HCEC 1CT (cell line): ENCODE measurements at regions not wholly inside any gene's neighbourhood (a gene's known extent, or its start where the extent isn't known, plus 50 kb on each side); places are given as distances from the start of the nearest gene placed in this dataset.
"Not testable (repeated sequence)": the region's sequence is repeated elsewhere in the genome, so short reads cannot be mapped to it uniquely, and the experiment has no call there.

Experiments
- DNase-seq: peaks from one replicate; pipeline ENCODE4 v3.0.0-alpha.2; 2017

DNA sequence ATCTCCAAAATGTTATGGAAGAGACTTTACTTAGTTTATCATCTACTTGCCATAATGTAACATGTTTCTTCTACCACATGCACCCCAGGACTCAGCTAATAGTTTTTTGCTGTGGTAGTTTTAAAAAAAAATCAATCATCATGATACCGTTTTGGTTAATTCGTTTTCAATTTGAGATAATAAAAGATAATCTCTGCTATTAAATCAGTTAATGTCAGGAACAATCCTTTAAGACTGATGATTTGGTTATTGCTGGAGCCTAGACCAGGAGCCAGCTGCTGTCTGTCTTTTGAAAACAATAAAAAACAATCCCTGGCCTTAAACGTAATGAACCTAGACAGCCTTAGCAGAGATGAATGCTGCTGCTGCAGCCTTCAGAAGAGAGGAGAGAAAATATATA is 403.7 kb downstream of the OXSM start:
- no peak for DNase-seq

DNA sequence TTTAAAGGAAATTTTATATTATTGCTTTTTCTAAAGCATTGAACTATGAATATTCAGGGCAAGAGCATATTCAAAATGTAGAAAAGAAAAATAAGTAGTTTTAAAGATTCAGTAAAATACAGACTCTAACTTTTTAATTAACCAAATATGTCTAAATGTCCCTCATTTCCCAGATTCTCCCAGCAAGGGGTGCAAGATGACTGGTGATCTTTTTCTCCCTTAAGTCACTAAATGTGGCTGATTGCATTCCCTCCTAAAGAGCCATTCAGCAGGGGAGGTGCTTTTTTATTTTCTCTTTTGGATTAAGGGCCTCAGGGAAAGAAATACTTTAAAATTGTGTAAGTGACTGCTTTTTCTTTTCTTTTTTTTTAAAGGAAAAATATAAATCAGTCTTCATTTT is 406.9 kb downstream of the OXSM start:
- DNase-seq = no peak

DNA sequence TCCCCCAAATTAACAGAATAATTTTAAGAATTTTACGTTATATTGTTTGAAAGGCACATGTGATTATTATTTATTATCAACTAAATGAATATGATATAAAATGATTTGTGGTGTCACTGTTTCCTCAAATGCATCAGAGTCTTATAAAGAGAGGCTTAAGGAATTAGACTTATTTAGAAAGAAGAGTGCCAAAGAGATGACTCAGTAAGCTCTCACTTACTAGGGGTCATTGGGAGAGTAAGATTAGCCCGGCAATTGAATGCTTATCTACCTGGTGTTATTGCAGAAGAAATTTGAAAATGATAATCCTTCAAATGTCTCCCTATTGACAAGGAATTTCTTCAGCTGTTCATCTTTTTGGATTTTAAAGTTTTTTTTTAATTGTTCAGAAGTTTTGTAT is 408.7 kb downstream of the OXSM start:
- no peak for DNase-seq

DNA sequence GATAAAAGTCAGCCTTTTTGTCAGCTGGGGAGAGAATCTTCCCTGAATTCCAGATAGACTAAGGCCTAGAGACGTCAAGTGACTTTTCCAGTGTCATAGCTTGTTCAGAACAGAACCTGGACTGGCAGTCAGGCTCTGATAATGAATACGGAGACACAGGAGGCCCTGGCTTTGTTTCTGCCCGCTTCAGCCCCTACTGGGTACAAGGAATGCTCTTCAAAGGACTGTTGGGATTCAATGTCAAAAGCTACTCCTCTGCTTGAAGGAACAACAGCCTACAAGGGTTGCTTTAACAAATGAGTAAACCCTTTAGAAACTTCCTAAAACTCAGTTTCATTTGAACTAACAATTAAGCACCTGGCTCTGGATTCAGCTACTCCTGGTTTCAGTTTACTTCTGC is 412.3 kb downstream of the OXSM start:
- no peak for DNase-seq

DNA sequence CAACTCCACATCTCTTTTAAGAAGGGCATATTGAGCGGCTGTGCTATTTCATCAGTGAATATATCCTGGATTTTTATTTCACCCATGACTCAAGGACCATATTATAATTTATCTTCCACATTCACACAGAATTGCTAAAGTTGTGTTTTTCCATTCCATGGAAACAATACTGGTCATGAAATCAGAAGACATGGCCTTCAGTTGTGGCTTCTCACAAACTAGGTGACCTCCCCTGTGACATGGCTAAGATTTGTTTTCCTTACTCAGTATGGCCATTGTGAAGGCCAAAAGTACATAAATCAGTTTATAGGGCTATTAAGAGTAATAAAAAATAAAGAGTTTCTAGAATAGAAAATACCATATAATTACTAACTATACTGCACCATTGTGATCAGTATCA is 415.6 kb downstream of the OXSM start:
- DNase-seq = no peak

DNA sequence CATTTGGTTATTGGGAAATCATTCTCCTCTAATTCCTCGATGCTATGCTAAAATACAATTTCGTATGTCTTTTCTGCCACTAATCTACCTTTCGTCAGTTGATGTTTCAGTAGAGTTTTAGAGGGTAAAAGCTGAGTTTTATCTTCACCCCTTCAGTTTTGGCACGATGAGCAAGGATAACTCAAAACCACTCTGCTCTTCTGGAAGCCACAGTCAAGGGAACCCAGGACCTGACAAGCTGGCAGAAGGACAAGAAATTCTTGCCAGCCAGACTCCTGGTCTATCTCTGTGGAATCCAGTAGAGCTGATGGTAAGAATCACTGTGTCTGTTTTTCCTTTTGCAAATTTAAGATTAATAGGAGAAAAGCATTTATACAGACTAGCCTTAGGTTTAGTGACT is 414.4 kb upstream of the LRRC3B start:
- no peak for DNase-seq

DNA sequence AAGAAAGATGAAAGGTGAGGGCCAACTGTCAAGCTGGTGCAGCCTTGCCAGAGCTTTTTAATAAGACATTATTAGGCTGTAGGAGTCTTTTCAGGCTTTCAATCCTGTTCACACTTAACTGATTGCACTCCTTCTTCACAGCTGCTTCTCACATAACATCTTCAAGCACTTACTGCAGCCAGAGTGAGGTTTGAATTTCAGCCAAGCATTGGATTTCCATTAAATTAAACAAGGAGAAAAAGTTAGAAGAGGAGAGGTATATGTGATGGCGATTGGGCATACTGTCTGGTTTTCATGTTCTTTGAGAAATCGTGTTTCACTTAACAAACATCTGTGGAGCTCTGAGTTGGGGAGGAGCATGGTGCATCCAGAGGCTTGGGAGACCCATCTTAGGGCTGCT is 392.8 kb upstream of the LRRC3B start:
- no peak for DNase-seq

DNA sequence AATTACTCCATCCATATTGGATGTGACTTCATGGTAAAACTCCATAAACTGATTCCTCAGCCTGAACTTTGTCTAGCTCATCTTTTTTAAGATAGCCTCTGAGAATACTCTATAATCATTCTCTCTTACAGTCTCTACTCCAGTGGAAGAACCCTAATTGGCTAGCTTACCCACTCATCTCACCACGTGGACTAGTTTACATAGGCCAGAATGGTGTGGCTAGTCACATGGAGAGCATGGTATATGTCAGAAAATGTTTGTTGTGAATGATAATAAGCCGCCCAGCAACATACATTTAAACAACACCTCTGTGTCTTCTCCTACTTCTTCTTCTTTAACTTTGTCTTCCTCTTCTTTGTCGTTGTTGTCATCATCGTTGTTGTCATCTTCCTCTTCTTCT is 389.2 kb upstream of the LRRC3B start:
- DNase-seq = no peak

DNA sequence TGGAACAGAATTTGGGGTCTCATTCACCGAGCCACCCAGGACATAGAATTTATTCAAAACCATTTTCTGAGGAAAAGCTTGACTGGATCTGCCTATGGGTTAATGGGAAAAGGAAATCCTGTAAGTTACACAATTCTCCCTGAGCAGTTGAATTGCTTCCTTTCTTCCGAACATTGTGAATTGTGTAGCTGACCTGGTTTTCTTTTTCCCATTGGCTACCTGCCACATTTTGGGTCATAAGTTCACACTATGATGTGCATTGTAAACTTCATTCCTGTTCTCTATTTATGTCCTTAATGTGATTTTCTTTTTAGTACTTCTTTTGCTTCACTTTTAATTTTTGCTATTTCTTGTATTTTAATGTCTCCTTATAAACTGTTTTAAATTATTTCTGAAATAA is 386.0 kb upstream of the LRRC3B start:
- no peak for DNase-seq

DNA sequence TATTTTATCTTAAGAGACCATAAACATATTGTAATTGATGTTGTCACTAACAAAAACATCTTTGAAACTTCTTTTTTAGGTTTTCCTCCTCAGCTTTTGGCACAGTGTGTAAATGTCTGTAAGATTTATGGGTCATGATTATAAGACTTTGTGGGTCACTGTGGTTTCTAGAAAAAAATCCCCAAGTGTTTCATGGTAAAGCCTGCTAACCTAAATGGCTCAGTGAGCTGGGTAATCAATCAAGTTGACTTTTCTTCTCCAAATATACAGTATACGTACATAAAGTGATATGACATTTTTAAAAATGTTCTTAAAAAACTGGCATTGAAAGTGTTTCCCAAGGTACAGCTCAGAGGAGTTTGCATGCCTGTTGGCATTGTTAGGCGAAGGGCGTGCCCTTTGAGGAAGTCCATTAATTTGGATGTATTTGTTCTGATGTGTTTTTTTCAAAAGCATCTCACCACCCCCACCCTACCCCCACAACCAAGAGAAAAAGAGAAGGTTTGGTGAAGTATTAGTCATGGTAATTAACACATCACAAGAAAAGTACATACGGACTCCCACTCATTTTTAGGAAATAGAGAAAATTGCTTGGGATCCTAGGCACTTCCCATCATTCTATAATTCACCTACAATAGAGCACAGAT is 385.4 kb upstream of the LRRC3B start:
- DNase-seq = no peak

DNA sequence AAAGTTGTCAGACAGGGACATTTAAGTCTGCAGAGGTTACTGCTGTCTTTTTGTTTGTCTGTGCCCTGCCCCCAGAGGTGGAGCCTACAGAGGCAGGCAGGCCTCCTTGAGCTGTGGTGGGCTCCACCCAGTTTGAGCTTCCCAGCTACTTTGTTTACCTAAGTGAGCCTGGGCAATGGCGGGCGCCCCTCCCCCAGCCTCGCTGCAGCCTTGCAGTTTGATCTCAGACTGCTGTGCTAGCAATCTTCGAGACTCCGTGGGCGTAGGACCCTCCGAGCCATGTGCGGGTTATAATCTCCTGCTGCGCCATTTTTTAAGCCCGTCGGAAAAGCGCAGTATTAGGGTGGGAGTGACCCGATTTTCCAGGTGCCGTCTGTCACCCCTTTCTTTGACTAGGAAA is 378.0 kb upstream of the LRRC3B start:
- not testable (repeated sequence) for DNase-seq

DNA sequence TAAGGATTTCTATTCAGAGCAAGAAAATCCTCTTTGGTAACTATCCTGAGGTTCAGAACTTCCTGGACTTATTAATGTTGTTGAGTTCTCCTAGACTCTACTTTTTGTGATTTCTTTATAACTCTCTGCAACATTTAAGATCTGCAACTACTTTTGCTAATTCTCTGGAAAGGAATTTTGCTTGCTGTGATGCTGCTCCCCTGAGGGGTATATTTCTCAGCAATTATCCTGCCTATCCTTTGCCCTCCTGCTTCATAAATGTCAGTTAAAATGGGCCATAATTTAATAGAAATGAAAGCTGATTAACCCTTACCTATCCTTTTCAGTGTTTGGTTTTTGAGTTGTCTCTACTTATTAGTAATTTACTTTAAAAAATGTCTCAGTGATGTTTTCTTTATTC is 377.3 kb upstream of the LRRC3B start:
- no peak for DNase-seq

DNA sequence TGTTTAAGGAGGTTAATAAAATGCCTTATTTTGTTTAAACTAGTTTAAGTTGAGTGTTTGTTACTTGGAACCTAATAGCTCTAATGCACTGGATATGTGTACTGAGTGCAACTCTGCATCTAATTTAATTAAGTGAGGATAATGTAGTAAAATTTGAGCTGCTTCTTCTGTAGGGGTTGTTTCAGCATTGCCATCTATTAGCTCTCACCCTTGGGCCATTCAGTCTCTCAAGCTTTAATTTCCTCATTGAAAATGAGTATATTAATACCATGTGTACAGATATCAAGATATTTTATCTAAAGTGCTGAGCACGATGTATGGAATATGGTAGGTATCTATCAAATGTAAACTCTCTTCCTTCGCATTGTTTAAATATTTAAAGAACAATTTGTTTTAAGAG is 375.7 kb upstream of the LRRC3B start:
- DNase-seq = no peak

DNA sequence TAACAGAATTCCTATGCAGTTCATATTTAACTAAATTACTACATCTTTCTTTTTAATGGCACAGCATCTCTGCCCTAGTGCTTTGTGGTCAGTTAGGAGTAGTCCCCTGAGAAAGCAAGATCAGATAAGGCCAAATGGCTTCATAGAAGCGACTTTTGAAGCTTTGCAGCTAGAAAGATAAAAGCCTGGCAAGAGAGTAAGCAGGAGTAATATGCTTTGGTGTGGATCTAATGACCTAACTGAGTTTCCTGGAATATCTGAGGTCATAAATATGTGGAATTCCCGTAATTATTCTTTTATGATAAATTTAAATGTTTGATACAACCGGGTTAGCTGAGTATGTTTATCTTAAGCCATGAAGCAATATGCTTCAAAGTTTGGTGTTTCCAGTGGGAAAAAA is 374.9 kb upstream of the LRRC3B start:
- no peak for DNase-seq

DNA sequence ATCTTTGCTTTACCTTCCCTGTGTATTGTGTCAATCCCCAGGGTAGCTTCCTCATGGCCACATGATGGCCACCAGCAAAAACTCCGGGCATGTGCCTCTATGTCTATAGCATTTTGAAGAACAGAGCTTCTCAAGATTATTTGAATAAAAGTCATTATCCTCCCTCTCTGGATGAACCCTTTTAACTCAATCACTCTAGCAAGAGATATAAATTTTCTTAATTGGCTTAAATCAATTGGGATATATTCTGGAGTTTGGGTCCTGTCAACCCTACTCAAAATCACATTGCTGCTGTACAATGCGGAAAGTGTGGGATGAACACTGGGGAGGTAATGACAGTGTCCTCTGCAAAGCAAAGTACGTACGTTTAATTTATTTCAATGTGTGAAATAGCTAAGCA is 370.6 kb upstream of the LRRC3B start:
- DNase-seq = no peak

DNA sequence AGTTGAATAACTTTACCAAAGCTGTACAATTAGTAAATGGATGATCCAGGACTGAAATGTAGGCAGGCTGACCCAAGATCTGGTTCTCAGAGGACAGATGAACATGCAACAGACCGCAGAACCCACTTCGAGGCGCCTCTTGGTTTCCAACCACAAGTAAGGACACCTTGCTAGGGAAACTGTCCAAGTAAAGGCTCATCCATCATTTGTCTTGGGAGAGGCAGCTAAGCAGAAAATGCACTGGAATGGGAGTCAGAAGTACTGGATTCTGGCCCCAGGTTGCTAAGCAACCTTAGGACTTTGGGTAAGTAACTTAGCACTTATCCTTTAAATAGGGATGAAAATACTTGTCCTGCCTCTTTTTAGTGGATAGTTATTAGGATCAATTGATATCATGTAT is 366.3 kb upstream of the LRRC3B start:
- no peak for DNase-seq

DNA sequence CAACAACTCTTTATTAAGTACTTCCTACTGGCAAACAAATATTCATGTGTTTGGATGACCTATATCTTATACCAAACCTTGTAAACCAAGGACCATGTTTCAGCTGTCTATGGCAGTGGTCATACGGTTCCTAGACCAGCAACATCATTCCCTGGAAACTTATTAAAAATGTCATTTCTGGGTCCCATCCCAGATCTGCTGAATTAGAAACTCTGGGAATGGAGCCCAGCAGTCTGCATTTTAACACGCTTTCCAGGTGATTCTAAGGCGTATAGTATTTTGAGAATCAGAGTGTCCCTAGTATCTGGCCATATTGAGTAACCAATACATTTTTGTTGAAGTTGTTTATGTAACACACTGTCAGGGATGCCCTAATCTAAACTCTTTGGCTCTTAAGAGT is 363.4 kb upstream of the LRRC3B start:
- DNase-seq = no peak

DNA sequence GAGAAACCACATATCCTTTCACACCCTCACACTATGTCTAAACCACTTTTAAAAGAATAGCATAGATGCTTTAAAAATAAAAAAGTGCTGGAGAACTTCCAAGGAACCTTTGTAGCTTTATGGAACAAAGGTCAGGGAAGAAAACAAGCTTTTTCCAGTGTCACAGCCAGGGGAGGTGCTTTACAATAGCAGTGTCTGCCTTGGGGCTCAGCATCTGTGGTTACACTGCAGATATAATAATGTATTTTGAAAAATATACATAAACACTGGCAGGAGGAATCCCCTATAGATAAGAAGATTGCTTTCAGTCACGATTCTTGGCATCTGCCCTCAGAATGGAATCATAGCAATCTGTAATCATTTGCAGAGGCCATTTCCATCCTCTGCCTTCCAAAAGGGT is 362.4 kb upstream of the LRRC3B start:
- no peak for DNase-seq

DNA sequence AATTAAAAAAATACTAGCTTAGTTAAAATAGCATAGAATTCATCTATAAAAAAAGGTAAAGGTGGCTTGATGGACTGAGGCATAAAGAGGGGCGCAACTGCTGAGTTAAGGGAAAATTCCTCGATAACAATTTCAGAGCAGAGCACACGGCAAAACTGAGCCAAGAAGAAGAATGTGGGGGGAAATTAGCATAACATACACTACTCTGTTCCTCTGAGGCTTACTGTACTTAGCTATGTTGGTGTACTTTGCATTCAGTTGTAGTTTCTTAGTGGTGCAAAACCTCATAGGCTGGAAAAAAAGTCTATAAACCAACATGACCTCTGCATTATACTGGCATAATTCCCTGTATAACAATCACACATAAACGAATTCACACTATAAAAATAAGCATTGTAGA is 357.9 kb upstream of the LRRC3B start:
- no peak for DNase-seq

DNA sequence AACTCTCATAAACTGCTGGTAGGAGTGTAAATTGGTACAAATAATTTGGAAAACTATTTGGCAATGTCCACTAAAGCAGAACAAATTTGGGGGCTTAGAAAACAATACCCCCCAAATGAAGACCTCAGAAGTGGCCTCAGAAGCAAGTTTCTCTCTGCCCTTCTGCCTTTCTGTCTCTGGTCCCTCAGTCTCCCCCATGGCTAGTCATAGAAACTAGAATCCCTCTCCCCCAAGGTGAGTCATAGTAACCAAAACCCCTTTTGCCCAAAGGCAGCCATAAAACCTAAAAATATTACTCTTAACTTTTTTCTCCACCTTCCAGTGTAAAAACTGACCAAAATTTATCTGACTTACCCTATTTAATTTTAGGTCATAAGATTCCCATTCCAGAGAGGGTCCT is 350.7 kb upstream of the LRRC3B start:
- DNase-seq = no peak

DNA sequence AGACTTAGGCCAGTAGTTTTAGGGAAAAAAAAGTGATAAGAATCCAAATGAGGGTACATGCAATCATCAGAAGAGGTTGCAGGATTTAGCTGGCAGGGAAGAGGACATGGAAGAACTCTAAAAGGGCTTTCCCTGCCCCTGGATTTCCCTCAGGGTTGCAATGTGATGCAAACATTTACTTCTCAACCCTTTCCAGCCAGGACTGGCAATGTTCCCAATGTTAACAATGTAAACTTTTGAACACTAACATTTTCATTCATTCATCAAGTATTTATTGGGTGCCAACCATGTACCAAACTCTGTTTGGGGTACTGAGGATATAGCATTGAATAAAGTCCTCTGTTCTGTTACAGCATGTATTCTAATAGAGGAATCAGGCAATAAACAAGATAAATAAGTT is 349.4 kb upstream of the LRRC3B start:
- no peak for DNase-seq

DNA sequence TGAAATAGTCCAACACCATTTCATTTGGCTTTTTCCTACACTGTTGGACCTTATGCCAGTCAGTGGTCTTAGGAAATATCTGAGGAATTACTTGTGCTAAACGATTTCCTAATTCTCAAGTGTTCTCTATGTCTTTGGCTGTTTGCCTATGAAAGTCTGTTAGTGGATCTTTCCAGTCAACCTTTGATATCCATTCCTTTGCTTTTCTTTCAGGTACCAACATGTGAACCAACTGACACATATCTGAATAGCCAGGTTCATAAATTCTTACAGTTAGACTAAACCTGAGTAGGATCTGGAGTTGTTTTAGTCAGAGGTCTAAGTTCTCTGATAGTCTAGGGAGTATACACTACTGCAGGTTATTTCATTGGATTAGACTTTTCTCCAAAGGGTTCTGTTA is 343.5 kb upstream of the LRRC3B start:
- no peak for DNase-seq

DNA sequence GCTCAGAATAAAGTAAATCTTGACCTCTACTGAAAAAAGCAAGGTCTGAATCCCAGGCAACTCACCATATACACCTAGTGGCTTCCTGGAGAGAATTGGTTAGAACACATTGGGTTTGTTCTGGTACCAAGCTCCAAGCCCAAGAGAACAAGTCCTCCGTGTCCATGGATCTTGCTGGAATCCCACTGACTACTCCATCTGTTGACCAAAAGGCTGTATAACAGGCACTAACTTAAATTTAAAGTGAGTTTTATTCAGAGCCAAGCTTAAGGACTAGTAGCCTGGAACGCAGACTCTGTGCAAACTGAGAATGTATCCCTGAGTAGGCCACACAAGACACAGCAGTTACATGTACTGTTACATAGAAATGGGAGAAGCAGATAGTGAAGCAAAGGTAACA is 342.1 kb upstream of the LRRC3B start:
- no peak for DNase-seq

DNA sequence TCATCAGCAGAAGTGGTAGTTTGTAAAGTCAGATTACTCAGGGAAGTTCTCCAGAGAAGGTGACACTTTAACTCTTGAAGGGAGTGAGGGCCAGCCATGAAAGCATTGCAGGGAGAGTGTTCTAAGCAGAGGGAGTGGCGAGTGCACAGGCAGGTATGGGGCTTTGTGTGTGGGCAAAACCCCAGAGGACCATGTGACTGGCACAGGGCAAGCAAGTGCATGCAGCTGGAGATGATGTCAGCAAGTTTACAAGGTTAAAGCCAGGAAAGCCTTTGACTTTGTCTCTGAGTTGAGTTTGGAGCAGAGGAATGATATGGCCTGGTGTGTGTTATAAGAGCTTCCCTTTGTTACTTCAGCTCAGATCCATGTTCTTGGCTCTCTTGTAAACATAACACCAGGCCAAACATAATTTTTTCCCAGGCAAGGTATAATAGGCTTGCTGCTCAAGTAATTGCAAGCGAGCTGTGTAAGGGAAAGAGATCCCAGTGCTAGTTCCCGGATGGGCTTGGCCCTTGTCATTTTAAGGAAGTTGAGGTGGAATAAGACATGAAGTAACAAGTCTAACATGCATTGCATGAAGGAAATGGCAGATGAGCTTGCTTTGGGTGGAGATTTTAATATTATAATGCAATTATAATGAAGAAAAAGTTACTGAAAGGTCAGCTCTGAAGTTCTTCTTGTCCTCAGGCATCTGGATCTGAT is 341.1 kb upstream of the LRRC3B start:
- no peak for DNase-seq

DNA sequence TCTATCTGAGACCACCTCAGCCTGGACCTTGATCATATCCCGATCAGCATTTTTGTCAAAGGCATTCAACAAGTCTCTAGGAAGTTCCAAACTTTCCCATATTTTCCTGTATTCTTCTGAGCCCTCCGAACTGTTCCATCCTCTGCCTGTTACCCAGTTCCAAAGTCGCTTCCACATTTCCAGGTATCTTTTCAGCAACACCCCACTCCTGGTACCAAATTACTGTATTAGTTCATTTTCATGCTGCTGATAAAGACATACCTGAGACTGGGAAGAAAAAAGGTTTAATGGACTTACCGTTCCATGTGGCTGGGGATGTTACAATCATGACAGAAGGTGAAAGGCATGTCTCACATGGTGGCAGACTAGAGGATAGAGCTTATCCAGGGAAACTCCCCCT is 338.1 kb upstream of the LRRC3B start:
- not testable (repeated sequence) for DNase-seq
